Type B pancreatic cell (in vitro differentiated cells): ENCODE measurements at regions not wholly inside any gene's neighbourhood (a gene's known extent, or its start where the extent isn't known, plus 50 kb on each side); places are given as distances from the start of the nearest gene placed in this dataset.
A peak's percentile ranks its signal among the peaks of the same experiment; 100 is the strongest.

Experiments
- DNase-seq: peaks from one replicate; pipeline ENCODE4 v3.0.0; 2021; ENCODE audit warnings: mixed read lengths; ENCODE audit not compliant: unreplicated experiment; ENCODE audit errors: extremely low spot score
- H3K27ac Mint-ChIP-seq: 2 replicates; pipeline ENCODE4 v1.8.0; 2021; ENCODE audit warnings: mild to moderate bottlenecking, mixed read lengths
- H3K27me3 Mint-ChIP-seq: 2 replicates; pipeline ENCODE4 v1.8.0; 2021; ENCODE audit warnings: mixed read lengths
- H3K36me3 Mint-ChIP-seq: 2 replicates; pipeline ENCODE4 v1.8.0; 2021; ENCODE audit warnings: mixed read lengths
- H3K4me1 Mint-ChIP-seq: one replicate; pipeline ENCODE4 v1.8.0; 2021; ENCODE audit warnings: mixed read lengths; ENCODE audit not compliant: unreplicated experiment
- H3K4me3 Mint-ChIP-seq: 2 replicates; pipeline ENCODE4 v1.8.0; 2021; ENCODE audit warnings: mild to moderate bottlenecking, mixed read lengths
- H3K9me3 Mint-ChIP-seq: 2 replicates; pipeline ENCODE4 v1.8.0; 2021; ENCODE audit warnings: mixed read lengths
- CTCF ChIP-seq: fragments of 200-600 bp; sonication (generic); conservative IDR thresholded peaks from 2 replicates; pipeline ENCODE4 v1.5.0; 2021; ENCODE audit warnings: antibody characterized with exemption, mild to moderate bottlenecking

GRCh38 chr7:149566103-149566502 lies 68.5 kb upstream of the ZNF746 start:
- no peak overlapping the region for H3K27ac Mint-ChIP-seq
- H3K36me3 Mint-ChIP-seq = peaks cover 62% of the 10 kb centered on the region
- peaks cover 6% of the 10 kb centered on the region for H3K4me1 Mint-ChIP-seq
- no peak overlapping the region for H3K4me3 Mint-ChIP-seq
- no peaks in the 10 kb centered on the region for H3K27me3 Mint-ChIP-seq
- TF ChIP-seq CTCF = no peak
- H3K9me3 Mint-ChIP-seq = peaks cover 16% of the 10 kb centered on the region
- no peak for DNase-seq

GRCh38 chr7:149565096-149565382 lies 67.4 kb upstream of the ZNF746 start:
- Mint-ChIP-seq H3K9me3 (peaks cover 14% of the 10 kb centered on the region), H3K27me3 (no peaks in the 10 kb centered on the region), H3K36me3 (peaks cover 63% of the 10 kb centered on the region), H3K27ac (no peak overlapping the region), H3K4me1 (peaks cover 4% of the 10 kb centered on the region), H3K4me3 (no peak overlapping the region)
- TF ChIP-seq CTCF = no peak
- no peak for DNase-seq

GRCh38 chr7:149564340-149565095 lies 66.9 kb upstream of the ZNF746 start:
- Mint-ChIP-seq H3K36me3 (peaks cover 59% of the 10 kb centered on the region), H3K4me1 (no peaks in the 10 kb centered on the region), H3K9me3 (peaks cover 9% of the 10 kb centered on the region)

GRCh38 chr7:149562602-149563001 lies 65.0 kb upstream of the ZNF746 start:
- H3K27ac Mint-ChIP-seq = no peak overlapping the region
- no peak for DNase-seq
- no peak overlapping the region for H3K4me3 Mint-ChIP-seq
- TF ChIP-seq CTCF = no peak
- H3K27me3 Mint-ChIP-seq = no peaks in the 10 kb centered on the region
- H3K9me3 Mint-ChIP-seq = peaks cover 4% of the 10 kb centered on the region
- H3K4me1 Mint-ChIP-seq = no peaks in the 10 kb centered on the region
- H3K36me3 Mint-ChIP-seq = peaks cover 59% of the 10 kb centered on the region

More at GRCh38 chr7:149564340-149565095, 66.9 kb upstream of the ZNF746 start:
- no peak overlapping the region for H3K4me3 Mint-ChIP-seq
- no peak overlapping the region for H3K27ac Mint-ChIP-seq
- no peaks in the 10 kb centered on the region for H3K27me3 Mint-ChIP-seq
- no peak for TF ChIP-seq CTCF
- DNase-seq = no peak

GRCh38 chr7:149561072-149561471 lies 63.5 kb upstream of the ZNF746 start:
- Mint-ChIP-seq H3K9me3 (peaks cover 4% of the 10 kb centered on the region), H3K27ac (peak overlapping the region; percentile 5), H3K27me3 (no peaks in the 10 kb centered on the region), H3K4me3 (no peak overlapping the region), H3K36me3 (peaks cover 57% of the 10 kb centered on the region), H3K4me1 (no peaks in the 10 kb centered on the region)
- no peak for TF ChIP-seq CTCF
- DNase-seq = no peak
